ENCODE measurements at regions not wholly inside any gene's neighbourhood (a gene's known extent, or its start where the extent isn't known, plus 50 kb on each side); places are given as distances from the start of the nearest gene placed in this dataset.

DNA sequence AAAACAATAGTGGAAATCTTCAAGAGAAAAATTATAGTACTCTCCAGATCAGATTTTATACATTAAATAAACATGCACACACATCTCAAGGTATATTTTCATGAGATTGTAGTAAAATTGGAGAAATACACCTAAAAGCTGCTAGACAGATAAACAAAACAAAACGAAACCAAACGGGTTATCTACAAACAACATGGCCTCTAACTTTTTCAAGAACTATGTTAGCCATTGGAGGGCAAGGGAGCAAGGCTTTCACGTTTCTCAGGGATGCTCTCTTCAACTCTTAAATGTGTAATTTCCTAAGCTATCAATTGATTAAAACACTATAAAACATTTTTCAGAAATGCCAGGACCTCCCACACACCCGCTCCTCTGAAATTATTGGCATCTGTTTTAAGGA lies 1262.4 kb upstream of the PCDH20 start:
- intact Hi-C loops (cut with micrococcal nuclease): no loop called here
- no peak for DNase-seq
- peak overlapping the region; percentile 39 for H2AFZ ChIP-seq (replicated peaks; ENCODE audit: low read length, poor library complexity)

More for the DNA sequence above, 1262.4 kb upstream of the PCDH20 start:
- Histone ChIP-seq H3K9me1 (ENCODE audit: insufficient read depth, low read length) (no peaks in the 10 kb centered on the region), H2AK5ac (ENCODE audit: low read depth, low read length) (no peak overlapping the region), H3K4me2 (ENCODE audit: low read depth, low read length) (peak overlapping the region; percentile 44; the same call in 1 of the 2 replicates), H3K18ac (ENCODE audit: low read depth, low read length) (no peak overlapping the region), H3K23ac (ENCODE audit: low read depth, low read length) (no peak overlapping the region), H3K27ac (ENCODE audit: insufficient read depth, low read length) (no peak overlapping the region), H2BK5ac (ENCODE audit: low read depth, low read length, poor library complexity, severe bottlenecking) (no peak overlapping the region), H2BK20ac (ENCODE audit: low read depth, low read length) (no peak overlapping the region), H2AK9ac (replicated peaks; ENCODE audit: low read depth, low read length, poor library complexity) (no peak overlapping the region), H3K4me3 (ENCODE audit: insufficient read depth, low read depth, low read length) (no peak overlapping the region), H3K9me3 (ENCODE audit: control insufficient read depth, insufficient read depth, low read length) (no peaks in the 10 kb centered on the region), H3K14ac (replicated peaks; ENCODE audit: low read depth, low read length) (no peak overlapping the region), H3K56ac (ENCODE audit: extremely low read depth, insufficient read depth, low read length) (no peak overlapping the region), H3K27me3 (ENCODE audit: control insufficient read depth, insufficient read depth, low read length) (no peaks in the 10 kb centered on the region), H3K36me3 (ENCODE audit: control insufficient read depth, insufficient read depth, low read length) (no peaks in the 10 kb centered on the region), H4K8ac (ENCODE audit: low read depth in 2 of 2, low read length in 2 of 2) (no peak overlapping the region), H4K5ac (ENCODE audit: low read depth, low read length) (no peak overlapping the region; the same call in 1 of the 2 replicates), H3K4ac (ENCODE audit: low read depth, low read length) (no peak overlapping the region), H3K9ac (ENCODE audit: low read depth, low read length) (no peak overlapping the region), H3K4me1 (ENCODE audit: control insufficient read depth, insufficient read depth, low read length) (no peaks in the 10 kb centered on the region), H4K20me1 (ENCODE audit: insufficient read depth, low read length) (no peaks in the 10 kb centered on the region), H3K79me1 (ENCODE audit: low read depth in 1 of 2, low read length in 2 of 2) (no peaks in the 10 kb centered on the region), H4K91ac (ENCODE audit: insufficient read depth, low read depth, low read length) (no peak overlapping the region), H2BK120ac (ENCODE audit: low read depth, low read length) (no peak overlapping the region), H2BK15ac (ENCODE audit: low read depth, low read length) (no peak overlapping the region)
- WGBS, 2 experiments (ENCODE audit: extremely low coverage in 2 of 2, insufficient read length in 1 of 2): no CpG with 5 or more reads among the region's 4 CpGs
- CTCF ChIA-PET: no interaction called here
- no TSS peak for BruUV-seq (replicated peaks)
- TF ChIP-seq RCOR1 (IDR thresholded peaks at IDR 0.05; ENCODE audit: insufficient replicate concordance, low read length) (no peak), MAFK (IDR thresholded peaks at IDR 0.05; ENCODE audit: low read depth, low read length) (no peak), MXI1 (IDR thresholded peaks at IDR 0.05; ENCODE audit: borderline replicate concordance, low read depth, low read length) (no peak), CEBPB (IDR thresholded peaks at IDR 0.05; ENCODE audit: low read depth, low read length) (no peak), MAZ (IDR thresholded peaks at IDR 0.05; ENCODE audit: borderline replicate concordance, low read depth, low read length) (no peak), CHD1 (IDR thresholded peaks at IDR 0.05; ENCODE audit: low read depth, low read length) (no peak)
- TF ChIP-seq, protein P1, sequence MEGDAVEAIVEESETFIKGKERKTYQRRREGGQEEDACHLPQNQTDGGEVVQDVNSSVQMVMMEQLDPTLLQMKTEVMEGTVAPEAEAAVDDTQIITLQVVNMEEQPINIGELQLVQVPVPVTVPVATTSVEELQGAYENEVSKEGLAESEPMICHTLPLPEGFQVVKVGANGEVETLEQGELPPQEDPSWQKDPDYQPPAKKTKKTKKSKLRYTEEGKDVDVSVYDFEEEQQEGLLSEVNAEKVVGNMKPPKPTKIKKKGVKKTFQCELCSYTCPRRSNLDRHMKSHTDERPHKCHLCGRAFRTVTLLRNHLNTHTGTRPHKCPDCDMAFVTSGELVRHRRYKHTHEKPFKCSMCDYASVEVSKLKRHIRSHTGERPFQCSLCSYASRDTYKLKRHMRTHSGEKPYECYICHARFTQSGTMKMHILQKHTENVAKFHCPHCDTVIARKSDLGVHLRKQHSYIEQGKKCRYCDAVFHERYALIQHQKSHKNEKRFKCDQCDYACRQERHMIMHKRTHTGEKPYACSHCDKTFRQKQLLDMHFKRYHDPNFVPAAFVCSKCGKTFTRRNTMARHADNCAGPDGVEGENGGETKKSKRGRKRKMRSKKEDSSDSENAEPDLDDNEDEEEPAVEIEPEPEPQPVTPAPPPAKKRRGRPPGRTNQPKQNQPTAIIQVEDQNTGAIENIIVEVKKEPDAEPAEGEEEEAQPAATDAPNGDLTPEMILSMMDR (conservative IDR thresholded peaks at IDR 0.05; ENCODE audit: low read depth, low read length): no peak
- dilution Hi-C loops (cut with HindIII; ENCODE audit: low sequenced_read_pairs, unreplicated experiment): no loop called here
- in situ Hi-C loops (cut with MboI; ENCODE audit: low sequenced_read_pairs): no loop called here
- no peak for ATAC-seq (ENCODE audit: low read depth)
- POLR2A ChIA-PET (ENCODE audit: unreplicated experiment): no interaction called here
